GM19467 (cell line): ENCODE measurements at regions not wholly inside any gene's neighbourhood (a gene's known extent, or its start where the extent isn't known, plus 50 kb on each side); places are given as distances from the start of the nearest gene placed in this dataset.
"Not testable (repeated sequence)": the region's sequence is repeated elsewhere in the genome, so short reads cannot be mapped to it uniquely, and the experiment has no call there.

Experiments
- ATAC-seq: cut with Tn5 transposase; IDR thresholded peaks from one replicate; pipeline ENCODE4 v1.9.1; 2021; ENCODE audit warnings: mild to moderate bottlenecking, moderate library complexity; ENCODE audit not compliant: unreplicated experiment

DNA sequence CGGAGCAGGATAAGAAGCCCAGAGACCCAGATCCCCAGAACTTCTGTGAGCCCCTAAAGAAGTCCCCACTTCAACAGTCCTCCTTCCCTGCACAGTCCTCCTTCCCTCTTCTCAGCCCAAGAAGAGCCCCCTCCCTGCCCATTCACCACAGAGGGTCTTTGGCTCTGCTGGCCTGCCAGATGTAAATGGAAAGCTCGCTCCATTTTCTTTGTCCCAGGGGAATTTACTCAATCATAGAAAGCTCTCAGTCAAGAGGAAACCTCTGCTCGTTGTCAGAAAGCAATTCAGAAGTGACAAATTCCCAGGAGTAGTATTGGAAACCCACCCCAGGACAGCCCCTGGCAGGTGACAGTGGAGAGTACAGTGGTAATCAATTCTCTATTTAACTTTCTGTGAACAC, 105.5 kb upstream of the SMAD3 start:
- no peak for ATAC-seq

DNA sequence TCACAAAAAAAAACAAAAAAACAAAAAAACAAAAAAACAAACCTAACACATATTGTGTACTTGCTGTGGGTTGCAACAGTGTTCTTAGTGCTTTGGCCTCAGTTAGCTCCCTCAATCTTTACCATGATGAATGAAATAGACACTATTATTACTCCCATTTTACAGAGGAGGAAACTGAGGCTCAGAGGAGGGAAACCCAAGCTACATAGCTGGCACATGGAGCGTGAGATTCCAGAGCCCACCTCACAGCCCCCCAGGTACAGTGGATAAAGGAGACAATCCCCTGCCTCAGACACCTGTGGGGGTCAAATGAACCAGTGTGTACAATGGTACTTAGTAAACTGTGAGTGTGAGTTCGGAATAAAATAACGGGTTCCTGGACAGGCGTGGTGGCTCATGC, 104.9 kb upstream of the SMAD3 start:
- ATAC-seq, result no peak

DNA sequence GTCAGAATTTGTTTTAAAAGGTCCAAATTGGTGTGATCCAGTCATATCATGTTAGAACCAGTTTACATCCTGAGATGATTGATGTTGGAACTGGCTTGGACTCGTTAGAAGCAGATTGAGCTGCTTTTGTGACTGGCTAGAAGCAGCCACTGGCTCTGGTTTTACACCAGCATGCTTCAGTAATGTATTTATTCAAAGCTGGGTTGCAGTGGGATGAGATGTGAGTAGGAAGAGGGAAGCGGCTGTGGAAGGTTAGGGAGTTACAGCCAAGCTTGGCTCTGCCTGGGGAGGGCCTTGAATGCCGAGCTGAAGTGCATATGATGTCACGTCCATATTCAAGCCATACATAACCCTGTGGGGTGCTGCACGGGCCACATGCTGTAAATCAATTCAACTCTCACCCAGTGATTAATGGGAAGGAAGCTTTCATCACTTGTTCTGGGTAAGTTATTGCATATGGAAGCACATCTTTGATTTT, 104.0 kb upstream of the SMAD3 start:
- ATAC-seq, result no peak

DNA sequence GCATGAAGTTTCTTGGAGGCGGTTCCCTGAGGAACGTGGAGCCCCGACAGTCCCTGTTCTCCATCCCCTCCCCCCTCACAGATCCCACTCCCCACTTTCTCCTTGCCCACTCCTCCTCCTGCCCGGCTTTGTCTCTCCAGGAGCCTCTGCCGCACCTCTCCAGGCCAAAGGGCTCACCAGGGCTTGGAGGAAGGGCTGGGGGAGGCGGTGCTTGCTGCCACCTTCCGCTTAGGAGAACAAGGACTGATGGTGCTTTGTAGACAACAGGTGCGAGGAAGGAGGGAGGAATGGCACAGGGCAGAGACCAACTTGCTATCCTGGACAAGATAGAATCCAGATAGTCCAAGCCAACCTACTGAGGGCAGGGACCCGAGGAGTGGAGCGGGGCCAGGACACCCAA, 103.5 kb upstream of the SMAD3 start:
- ATAC-seq, result no peak

DNA sequence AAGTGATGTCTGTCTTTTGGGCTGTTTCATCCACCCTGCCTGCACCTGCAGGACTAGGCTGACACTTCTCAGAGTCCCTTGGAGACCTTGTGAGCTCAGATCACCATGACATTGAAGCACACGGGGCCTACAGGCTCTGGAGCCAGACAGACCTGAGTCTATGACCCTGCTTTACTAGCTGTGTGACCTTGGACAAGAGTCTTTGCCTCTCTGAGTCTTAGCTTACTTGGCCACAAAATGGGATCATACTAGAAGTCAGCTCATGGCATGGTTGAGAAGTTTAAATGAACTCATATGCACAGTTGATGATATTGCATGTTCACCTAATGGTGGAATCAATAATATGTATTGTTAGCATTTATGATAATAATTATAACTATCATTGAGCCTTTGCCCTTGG, 102.9 kb upstream of the SMAD3 start:
- no peak for ATAC-seq

DNA sequence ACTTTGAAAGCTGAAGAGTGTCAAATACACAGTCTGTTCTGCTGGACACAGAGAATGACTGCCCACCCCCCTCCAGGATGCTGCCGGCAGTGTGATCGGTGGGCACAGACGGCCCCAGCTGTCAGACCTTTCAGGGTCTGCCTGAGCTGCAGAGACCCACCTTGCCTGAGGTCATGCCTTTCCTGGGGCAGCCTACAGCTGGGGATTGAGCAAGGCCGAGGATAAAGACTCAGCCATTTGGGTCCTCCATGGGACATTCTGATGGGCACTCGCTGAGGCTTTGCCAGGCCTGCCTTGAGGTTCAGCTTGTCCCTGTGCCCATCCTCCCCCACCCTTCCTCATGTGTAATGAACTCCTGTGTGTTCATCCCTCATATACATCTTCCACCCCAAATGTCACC, 102.3 kb upstream of the SMAD3 start:
- no peak for ATAC-seq

DNA sequence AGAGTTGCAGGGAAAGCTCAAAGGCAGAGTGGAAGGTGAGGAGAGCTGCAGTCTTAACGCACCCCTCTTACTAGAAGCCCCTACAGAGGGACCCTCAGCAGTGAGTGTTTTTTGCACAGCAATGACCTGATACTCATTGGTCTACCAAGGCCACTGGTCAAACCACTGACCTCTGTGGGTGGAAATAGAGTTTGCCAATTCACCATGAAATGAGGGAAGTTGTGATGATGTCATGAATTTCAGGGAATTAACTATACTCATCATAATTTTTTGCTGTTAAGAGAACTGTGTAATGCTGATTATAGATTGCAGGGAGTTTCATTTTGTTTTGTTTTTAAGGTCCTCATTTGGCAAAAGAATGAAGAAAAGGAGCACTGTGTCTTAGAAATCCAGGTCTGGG, 101.7 kb upstream of the SMAD3 start:
- ATAC-seq, result no peak

DNA sequence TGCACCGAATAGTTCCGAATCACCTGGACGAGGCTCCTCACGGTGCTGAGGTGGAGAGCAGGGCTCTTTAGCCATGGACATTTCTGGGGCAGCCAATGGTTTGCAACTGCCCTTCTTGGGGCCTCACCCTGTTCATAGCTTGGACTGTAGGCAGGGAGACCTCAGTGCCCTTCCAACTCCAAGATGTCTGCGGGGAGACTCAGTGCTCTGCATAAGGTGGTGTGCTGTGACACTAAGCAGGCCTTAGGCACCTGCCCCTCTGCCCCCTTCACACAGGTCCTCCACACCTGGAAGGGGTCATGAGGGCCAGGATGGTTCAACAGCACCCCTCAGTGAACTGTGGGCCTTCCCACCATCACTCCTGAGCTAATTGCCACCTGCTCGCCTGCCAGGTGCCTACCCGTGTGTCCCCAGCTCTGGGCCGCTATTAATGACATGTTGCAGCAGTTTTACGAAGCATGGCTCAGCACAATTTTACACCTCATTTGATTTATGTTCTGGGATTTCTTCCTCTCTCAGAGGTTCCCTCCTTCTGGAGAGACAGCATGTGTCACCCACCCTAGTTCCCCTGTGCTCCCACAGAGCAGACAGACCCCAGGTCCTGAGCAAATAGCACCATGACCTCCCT, 101.2 kb upstream of the SMAD3 start:
- no peak for ATAC-seq

DNA sequence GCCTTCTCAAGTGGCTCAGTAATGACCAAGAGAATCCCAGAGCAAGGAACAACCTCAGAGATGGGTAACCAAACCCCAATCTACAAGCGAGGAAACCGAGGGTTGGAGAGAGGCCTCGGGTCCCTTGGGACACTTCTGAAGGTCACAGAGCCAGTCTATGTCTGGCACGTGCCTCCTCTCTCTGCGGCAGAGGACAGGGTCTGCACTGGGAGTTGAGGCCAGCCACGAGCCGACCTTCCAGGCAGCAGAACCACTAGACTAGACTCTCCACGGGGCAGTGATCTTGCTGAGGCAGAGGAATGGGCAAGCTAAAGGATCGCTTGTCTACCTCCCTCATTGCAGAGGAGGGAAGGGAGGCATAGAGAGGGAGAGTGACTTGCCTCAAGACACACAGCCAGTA, 100.6 kb upstream of the SMAD3 start:
- ATAC-seq, result no peak

DNA sequence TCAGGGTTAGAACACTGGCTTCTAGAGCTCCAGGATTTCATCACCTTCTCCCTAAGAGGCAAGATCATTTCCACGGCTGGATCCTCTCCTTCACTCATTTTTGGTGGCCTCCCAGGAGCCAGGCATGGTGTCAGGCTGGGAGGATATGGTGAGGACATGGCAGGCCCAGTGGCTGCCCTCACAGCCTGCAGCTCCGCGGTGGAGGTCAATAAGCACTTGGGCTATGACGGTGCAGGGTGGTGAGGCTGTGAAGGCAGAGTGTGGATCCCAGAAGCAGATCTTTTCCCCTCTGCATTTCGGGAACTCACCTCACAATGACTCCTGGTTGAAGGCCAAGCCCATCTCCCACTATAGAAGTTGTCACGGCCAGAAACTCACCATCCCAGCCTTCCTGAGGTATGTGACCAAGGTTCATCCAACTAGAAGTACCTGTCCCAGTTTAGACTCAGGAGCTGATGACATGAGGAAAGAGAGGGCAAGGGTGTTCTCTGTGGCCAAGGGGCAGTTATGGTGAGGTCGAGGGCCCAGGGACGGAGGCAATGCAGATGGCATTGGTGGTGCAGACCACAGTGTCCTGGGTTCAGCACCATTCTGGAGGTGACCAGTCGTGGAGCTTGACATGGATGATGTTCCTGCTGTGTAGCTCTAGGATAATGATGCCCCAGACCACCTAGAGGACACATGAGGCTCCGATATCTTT, 100.1 kb upstream of the SMAD3 start:
- no peak for ATAC-seq

DNA sequence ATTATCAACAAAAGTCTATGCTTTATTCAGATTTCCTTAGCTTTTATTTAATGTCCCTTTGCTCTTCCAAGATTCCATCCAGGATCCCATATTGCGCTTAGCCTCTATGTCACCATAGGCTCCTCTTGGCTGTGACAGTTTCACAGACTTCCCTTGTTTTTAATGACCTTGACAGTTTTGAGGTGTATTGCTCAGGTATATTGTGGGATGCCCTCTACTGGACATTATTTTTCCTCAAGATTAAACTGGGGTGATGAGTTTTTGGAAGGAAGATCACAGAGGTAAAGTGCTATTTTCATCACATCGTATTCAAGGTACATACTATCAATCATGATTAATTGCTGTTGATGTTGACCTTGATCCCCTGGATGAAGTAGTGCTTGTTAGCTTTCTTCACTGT, 99.1 kb upstream of the SMAD3 start:
- ATAC-seq, result no peak

DNA sequence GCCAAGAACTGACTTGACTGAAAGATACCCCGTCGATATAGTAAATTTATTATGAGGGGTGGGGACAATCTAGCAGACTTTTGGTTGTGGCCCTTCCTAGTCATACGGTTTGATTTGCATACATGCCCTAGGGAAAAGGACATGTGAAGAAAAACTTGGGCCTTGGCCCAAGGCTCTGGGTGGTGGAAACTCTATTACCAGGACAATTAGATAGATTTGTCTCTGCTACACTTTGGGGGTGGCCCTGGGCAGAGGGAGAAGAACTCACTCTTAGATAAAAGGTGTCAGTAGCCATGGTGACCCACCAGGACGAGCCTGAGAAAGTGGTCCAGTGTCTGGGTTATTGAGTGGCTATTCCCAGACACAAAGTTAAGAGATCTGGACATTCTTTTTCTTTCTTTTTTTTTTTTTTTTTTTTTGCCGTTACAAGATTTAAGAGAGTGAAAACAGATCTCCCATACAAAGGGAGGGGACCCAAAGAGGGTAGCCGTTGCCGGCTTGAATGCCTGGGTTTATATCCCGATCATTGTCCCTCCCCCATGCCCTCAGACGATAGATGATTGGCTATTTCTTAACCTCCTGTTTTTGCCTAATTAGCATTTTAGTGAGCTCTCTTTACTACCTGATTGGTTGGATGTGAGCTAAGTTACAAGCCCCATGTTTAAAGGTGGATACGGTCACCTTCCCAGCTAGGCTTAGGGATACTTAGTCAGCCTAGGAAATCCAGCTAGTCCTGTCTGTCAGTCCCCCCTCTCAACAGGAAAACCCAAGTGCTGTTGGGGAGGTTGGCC, 96.4 kb upstream of the SMAD3 start:
- ATAC-seq, result no peak

DNA sequence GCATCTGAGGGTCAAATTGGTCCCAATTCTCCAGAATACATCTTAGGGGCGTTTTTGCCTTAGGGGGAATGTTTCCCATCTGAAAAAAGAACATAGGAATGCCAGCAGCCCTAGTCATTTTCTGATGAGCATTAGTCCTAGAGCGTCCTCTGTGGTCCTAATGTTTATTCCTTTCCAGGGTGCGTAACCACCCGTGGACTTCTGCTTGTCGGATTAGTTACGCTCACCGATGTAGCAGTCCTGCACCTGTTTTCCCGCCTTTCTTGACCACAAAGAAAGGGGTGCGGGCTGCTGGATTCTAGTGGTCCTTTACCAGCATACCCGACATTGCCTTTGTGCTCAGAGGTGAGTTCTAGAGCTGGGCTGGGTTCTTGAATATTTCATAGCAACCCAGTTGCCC, 91.3 kb upstream of the SMAD3 start:
- ATAC-seq, result not testable (repeated sequence)

DNA sequence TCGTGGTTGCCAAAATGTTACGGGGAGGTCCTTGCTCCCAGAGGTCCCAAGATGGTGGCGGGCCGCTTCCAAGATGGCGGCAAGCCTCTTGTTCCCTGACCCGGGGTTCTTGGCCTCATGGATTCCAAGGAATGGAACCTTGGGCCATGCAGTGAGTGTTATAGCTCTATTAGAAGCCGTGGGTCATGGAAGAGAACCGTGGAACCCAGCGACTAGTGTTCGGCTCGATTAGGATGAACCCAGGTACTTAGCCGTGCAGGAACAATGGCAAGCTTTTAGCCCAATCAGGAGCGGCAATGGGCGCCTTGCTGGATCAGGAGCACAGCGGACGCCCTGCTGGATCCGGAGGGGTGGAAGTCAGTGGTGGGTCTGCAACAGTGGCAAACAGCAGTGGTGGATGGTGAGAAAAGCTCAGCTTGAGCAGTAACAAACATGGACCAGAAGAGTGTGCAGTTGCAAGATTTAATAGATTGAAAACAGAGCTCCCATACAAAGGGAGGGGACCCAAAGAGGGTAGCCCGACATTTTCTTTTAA, 89.2 kb upstream of the SMAD3 start:
- ATAC-seq, result not testable (repeated sequence)

DNA sequence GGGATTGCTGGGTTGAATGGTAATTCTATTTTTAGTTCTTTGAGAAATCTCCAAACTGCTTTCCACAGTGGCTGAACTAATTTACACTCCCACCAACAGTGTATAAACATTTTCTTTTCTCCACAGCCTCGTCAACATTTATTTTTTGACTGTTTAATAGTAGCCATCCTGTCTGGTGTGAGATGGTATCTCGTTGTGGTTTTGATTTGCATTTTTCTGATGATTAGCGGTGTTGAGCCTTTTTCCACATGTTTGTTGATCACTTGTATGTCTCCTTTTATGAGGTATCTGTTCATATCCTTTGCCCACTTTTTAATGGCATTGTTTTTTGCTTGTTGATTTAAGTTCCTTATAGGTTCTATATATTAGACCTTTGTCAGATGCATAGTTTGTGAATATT, 85.1 kb upstream of the SMAD3 start:
- not testable (repeated sequence) for ATAC-seq

DNA sequence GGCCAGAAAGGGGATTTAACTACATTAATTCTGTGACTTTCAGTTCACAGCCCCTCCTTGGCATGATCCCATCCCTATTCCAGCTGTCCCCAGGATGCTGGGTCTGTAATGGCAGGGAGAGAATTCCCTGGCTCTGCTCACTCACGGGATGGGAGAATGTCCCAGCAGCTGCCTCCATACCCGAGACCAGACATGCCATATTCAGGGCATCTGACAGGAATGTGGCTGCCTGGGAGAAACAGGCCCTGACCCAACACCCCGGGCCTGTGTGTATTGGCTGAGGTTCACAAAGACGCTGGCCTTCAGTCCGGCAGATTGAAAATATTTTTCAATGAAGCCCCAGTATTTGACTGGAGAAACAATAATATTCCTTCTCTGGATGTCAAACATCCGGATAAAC, 83.6 kb upstream of the SMAD3 start:
- ATAC-seq, result no peak

DNA sequence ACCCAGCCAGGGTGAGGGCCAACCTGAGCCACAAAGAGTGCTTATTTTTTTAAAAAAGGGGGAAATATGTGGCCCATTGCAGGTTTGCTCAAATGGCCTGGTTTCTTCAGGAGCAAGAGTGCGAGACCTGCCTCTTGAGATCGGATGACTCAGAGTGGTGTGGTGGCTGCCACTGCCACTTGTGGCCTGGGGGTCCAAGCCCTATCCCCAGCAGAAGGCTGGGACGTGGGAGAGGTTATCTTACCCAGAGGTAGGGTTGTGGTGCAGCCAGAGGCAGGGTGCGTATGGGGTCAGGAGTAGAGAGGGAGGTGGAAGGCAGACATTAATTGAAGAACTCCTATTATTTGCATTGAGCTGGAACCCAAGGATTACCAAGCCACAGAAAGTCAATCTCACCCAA, 83.2 kb upstream of the SMAD3 start:
- ATAC-seq, result no peak

DNA sequence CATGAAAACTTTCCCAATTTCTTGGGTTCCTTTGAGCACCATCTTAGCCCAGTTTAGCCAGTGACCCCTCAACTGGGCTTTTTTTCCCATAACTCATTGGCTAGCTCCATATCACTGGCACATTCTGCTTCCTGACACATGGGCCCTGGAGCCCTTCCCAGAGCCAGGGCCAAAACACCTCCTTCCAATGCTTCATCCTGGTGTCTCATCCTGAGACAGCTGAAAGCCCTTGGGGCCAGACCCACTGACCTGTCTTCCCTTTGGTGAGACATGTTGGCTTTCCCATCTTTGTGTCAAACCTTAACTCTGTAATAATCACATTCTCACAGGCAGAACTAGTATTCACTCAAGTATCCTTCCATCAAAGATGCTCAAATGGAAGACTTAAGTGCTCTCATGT, 82.6 kb upstream of the SMAD3 start:
- ATAC-seq, result no peak

DNA sequence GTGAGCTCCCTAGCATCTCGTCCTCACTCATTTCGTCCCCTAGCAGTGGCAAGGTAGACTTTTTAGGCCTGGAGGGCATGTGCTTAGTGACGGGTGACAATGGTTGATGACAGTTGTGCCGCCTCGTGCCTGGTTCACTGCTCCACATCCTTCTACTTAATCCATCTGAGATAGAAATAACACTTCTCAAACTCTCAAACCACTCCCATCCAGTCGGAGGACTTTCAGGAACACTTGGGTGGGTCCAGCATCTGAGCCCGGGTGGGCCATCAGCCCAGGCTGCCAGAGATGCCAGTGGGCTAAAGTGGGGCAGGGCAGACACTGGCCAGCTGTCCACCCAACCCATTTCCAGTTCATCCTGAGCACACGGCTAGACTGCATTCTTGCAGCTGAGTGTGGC, 79.7 kb upstream of the SMAD3 start:
- ATAC-seq, result no peak

DNA sequence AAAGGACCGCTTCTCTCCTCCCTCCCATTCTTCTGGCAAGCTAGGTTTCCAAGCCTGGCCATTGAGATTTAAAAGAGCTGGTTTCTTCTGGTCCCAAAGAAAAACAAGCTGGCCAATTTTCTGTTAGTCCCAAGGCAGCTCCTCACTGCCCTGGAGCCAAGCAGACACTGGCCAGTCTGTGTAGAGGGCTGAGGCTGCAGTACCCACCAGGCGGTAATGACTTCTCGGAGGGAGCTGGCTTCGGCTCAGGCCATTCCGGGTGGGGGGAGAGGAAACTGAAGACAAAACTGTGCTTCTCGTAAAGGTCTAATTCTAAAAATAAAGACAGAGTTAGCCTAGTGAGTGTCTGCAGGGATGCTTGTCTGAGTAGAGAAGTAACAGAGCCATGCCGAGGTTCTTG, 78.5 kb upstream of the SMAD3 start:
- no peak for ATAC-seq

DNA sequence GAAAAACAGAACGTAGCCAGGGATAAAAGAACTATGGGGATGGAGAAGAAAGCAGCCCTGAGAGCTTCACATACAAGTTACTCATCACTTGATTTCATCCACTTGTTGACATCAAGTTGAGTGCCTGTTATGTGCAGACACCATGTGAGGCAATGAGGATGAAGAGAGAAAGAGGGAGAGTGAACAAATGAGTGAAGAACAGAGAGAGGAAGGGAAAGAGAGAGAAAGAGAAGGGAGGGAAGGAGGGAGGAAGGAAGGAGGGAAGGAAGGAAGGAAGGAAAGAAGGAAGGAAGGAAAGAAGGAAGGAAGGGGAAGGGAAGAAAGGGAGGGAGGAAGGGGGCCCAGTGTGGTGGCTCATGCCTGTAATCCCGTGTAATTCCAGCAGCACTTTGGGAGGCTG, 72.3 kb upstream of the SMAD3 start:
- ATAC-seq, result no peak
